SK-N-MC (cell line): ENCODE measurements at regions not wholly inside any gene's neighbourhood (a gene's known extent, or its start where the extent isn't known, plus 50 kb on each side); places are given as distances from the start of the nearest gene placed in this dataset.

Source experiments
- FOXP2 ChIP-seq: optimal IDR thresholded peaks from 2 replicates; pipeline ENCODE3; 2011; ENCODE audit warnings: mild to moderate bottlenecking, moderate library complexity; ENCODE audit not compliant: insufficient read depth; ENCODE audit errors: extremely low read length, control extremely low read depth
- POLR2AphosphoS5 ChIP-seq: IDR thresholded peaks from 2 replicates; pipeline ENCODE4 v1.6.1; 2012; ENCODE audit warnings: mild to moderate bottlenecking, low read depth, low read length, borderline replicate concordance

DNA sequence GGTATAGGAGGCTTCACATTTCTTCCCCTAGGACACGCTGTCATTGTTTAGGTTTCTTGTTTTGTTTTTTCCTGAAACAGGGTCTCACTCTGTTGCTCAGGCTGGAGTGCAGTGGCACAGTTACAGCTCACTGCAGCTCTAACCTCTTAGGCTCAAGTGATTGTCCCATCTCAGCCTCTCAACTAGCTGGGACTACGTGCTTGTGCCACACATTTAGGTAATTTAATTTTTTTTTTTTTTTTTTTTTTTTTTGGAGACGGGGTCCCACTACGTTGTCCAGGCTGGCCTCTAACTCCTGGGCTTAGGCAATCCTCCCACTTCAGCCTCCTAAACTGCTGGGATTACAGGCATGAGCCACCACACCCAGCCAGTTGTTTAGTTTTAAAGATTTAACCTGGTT, 66.2 kb downstream of the EXOSC2 start:
- TF ChIP-seq POLR2AphosphoS5 (no peak), FOXP2 (no peak)
